ENCODE measurements at regions not wholly inside any gene's neighbourhood (a gene's known extent, or its start where the extent isn't known, plus 50 kb on each side); places are given as distances from the start of the nearest gene placed in this dataset.

GRCh38 chr5:64018966-64019365, 56.7 kb upstream of the HTR1A start:
- Mint-ChIP-seq H3K4me3 (no peak overlapping the region), H3K27ac (no peak overlapping the region), H3K36me3 (ENCODE audit: low read depth) (no peaks in the 10 kb centered on the region), H3K27me3 (ENCODE audit: insufficient read depth) (no peaks in the 10 kb centered on the region), H3K4me1 (ENCODE audit: low read depth) (no peaks in the 10 kb centered on the region), H3K9me3 (peaks cover 25% of the 10 kb centered on the region)
- TF ChIP-seq CTCF (IDR thresholded peaks at IDR 0.05) = no peak
- no peak for DNase-seq

- Mint-ChIP-seq H3K4me3 (no peak overlapping the region), H3K27me3 (ENCODE audit: insufficient read depth) (no peaks in the 10 kb centered on the region), H3K9me3 (peaks cover 15% of the 10 kb centered on the region), H3K36me3 (ENCODE audit: low read depth) (no peaks in the 10 kb centered on the region), H3K4me1 (ENCODE audit: low read depth) (no peaks in the 10 kb centered on the region), H3K27ac (no peak overlapping the region)
- DNase-seq = no peak
- TF ChIP-seq CTCF (IDR thresholded peaks at IDR 0.05) = no peak
Measured at GRCh38 chr5:64015824-64016223, 53.6 kb upstream of the HTR1A start.

Data from HFFc6 (cell line).